ENCODE measurements at regions not wholly inside any gene's neighbourhood (a gene's known extent, or its start where the extent isn't known, plus 50 kb on each side); places are given as distances from the start of the nearest gene placed in this dataset.

GRCh38 chr7:26458466-26459145 is 166.9 kb downstream of the SNX10 start:
- no peak for DNase-seq (ENCODE audit: low read depth)

GRCh38 chr7:26459540-26460193 is 168.0 kb downstream of the SNX10 start:
- DNase-seq (ENCODE audit: low read depth): no peak

- DNase-seq (ENCODE audit: low read depth): no peak
These were observed 168.9 kb downstream of the SNX10 start for GRCh38 chr7:26460351-26461085.

GRCh38 chr7:26461518-26461917 is 169.9 kb downstream of the SNX10 start:
- no peak for DNase-seq (ENCODE audit: low read depth)

- DNase-seq (ENCODE audit: low read depth): no peak
These were observed 174.3 kb downstream of the SNX10 start for GRCh38 chr7:26466007-26466406.

GRCh38 chr7:26467104-26467503 is 175.4 kb downstream of the SNX10 start:
- no peak for DNase-seq (ENCODE audit: low read depth)

GRCh38 chr7:26467541-26467940 is 175.9 kb downstream of the SNX10 start:
- DNase-seq (ENCODE audit: low read depth): no peak

GRCh38 chr7:26468625-26469024 is 177.0 kb downstream of the SNX10 start:
- no peak for DNase-seq (ENCODE audit: low read depth)

- no peak for DNase-seq (ENCODE audit: low read depth)
These were observed 177.5 kb downstream of the SNX10 start for GRCh38 chr7:26469188-26469587.

- no peak for DNase-seq (ENCODE audit: low read depth)
These were observed 179.0 kb downstream of the SNX10 start for GRCh38 chr7:26470691-26471090.

GRCh38 chr7:26471306-26472075 is 179.8 kb downstream of the SNX10 start:
- no peak for DNase-seq (ENCODE audit: low read depth)

- no peak for DNase-seq (ENCODE audit: low read depth)
These were observed 181.3 kb downstream of the SNX10 start for GRCh38 chr7:26472971-26473370.

- DNase-seq (ENCODE audit: low read depth): no peak
These were observed 184.6 kb downstream of the SNX10 start for GRCh38 chr7:26476271-26476670.

GRCh38 chr7:26477381-26477990 is 185.8 kb downstream of the SNX10 start:
- DNase-seq (ENCODE audit: low read depth): no peak

- no peak for DNase-seq (ENCODE audit: low read depth)
These were observed 186.9 kb downstream of the SNX10 start for GRCh38 chr7:26478550-26478949.

GRCh38 chr7:26479581-26479980 is 187.9 kb downstream of the SNX10 start:
- no peak for DNase-seq (ENCODE audit: low read depth)

- no peak for DNase-seq (ENCODE audit: low read depth)
These were observed 188.5 kb downstream of the SNX10 start for GRCh38 chr7:26480156-26480555.

- no peak for DNase-seq (ENCODE audit: low read depth)
These were observed 191.3 kb downstream of the SNX10 start for GRCh38 chr7:26482927-26483326.

GRCh38 chr7:26483843-26484242 is 192.2 kb downstream of the SNX10 start:
- DNase-seq (ENCODE audit: low read depth): no peak

GRCh38 chr7:26485367-26485934 is 193.8 kb downstream of the SNX10 start:
- DNase-seq (ENCODE audit: low read depth): no peak

GRCh38 chr7:26486153-26486552 is 194.5 kb downstream of the SNX10 start:
- DNase-seq (ENCODE audit: low read depth): no peak
